HG03469 (cell line): ENCODE measurements at regions not wholly inside any gene's neighbourhood (a gene's known extent, or its start where the extent isn't known, plus 50 kb on each side); places are given as distances from the start of the nearest gene placed in this dataset.

Experiments used
- ATAC-seq: cut with Tn5 transposase; IDR thresholded peaks from one replicate; pipeline ENCODE4 v1.9.1; 2021; ENCODE audit warnings: mild to moderate bottlenecking, moderate library complexity, moderate number of reproducible peaks; ENCODE audit not compliant: unreplicated experiment

DNA sequence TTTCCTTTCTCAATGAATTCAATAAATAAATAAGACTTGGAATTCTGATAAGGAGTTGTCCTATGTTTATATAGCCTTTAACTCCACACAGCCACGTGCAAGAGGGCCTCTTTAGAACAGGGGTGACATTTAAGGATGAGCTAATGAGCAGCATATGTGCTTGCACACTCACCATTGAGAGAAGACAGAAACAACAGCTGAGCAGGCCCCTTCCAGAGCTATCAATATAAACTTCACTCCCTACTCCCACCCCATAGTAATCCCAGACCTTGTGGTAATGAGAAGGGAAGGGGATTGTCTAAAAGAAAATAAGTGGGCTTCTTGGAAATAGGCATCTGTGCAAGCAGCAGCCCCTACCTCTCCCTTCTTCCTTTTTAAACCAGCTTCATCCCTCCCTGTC, 176.0 kb downstream of the SEC16B start:
- no peak for ATAC-seq

- no peak for ATAC-seq
Observed at GRCh38 chr1:177790566-177790965, 179.3 kb downstream of the SEC16B start.

- ATAC-seq = no peak
Observed at GRCh38 chr1:177789956-177790355, 179.9 kb downstream of the SEC16B start.

DNA sequence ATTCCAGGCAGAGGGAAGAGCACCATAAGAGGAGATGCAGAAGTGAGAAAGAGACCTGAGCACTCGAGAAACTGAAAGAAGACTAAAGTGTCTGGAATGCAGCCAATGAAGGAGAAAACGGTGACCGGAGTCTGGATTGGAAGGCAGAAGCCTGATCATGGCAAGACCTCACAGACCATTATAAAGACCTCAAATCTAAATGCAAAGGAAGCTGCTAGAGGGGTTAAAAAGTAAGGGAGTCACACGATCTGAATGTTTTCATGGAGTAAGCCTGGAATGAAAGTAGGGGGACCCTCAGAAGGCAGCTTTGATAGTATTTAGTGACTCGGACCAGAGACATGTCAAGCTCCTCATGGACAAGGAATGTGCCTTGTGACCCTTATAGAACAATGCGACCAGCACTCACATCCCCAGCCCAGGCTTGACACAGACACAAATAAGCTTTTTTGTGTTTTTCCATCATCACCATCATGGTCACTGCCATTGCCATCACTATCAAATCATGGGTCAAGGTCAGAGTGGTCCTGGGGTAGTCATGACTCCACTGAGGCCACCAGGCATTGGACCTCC, 183.6 kb downstream of the SEC16B start:
- ATAC-seq = no peak

- no peak for ATAC-seq
Observed at GRCh38 chr1:177784936-177785335, 184.9 kb downstream of the SEC16B start.

DNA sequence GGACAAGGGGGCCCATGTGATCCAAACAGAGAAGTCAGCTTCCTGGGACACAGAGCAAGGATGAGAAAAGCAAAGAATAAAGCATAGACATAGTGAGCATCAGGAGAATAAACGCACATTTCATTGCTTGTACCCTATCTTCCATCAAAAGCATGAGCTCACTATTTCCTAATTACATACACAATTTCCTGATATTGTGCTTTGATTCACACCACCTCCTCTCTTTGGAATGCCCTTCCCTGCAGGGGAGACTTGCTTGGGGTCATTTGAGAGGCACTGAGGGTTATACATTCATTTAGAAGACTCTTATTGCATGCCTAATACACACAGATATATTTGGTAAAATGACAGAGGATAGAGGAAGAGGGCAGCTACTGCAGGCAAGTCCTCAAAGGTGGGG, 185.4 kb downstream of the SEC16B start:
- ATAC-seq = no peak

DNA sequence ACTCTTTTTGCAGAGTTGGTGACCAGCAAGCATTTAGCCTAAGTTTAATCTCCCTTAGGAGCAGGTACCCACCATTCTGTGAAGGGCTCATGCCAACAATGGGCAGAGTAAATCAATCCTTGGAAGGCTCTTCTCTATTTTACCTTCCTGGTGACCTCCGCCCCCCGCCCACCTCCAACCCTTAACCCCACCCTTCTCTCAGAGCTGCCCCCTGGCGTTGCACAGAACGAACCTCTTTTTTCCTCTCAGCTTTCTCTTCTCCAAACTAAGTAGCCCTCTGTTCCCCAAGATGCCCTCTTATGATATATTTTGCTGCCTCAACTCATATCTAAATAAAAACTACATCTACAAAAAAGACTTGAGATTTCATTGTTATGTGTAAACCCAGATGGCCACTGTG, 186.8 kb downstream of the SEC16B start:
- ATAC-seq = no peak

- no peak for ATAC-seq
Observed at GRCh38 chr1:177780096-177780700, 189.7 kb downstream of the SEC16B start.

- ATAC-seq = no peak
Observed at GRCh38 chr1:177779166-177779965, 190.5 kb downstream of the SEC16B start.

DNA sequence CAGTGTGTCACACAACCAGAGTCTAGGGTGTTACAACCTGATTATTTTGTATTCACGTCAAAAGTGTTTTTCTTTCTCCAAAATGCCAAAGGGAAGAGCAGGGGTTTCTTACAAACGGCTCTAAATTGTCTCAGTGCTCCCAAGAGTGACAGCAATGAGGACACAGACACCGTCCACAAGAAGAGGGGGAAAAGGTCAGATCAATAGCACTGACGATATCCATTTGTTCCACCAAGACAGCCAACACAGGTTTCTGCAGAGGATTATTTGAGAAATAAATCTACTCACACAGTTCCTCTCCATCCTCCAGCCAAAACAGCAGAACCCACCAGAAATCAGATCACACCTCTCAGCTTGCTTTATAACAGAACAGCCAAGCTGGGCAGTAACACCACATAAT, 193.9 kb downstream of the SEC16B start:
- ATAC-seq = no peak

DNA sequence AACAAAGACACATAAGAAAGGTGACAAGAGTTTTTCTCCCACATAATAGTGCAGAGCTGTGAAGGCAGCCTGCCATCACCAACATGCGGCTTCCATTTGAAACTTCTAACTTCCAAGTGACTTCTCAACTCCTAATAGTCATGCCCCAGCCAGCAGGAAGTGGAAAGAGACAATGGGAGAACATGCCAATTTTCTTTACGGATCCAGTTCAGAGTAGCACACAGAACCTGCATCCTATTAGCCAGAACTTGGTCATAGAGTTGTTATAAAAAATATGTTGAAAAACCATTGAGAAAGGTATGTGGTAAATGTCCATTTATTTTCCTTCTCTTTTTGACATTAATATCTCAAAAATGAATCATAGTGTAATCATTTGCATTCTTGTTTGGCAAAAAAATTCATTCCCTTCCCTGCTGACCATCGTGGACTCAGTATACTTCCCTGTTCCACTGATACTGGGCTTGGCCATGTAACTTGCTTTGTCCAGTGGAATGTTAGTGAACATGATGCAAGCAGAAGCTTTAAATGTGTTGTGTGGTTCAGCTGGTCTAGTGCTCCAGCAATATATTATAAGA, 197.4 kb downstream of the SEC16B start:
- ATAC-seq = no peak

DNA sequence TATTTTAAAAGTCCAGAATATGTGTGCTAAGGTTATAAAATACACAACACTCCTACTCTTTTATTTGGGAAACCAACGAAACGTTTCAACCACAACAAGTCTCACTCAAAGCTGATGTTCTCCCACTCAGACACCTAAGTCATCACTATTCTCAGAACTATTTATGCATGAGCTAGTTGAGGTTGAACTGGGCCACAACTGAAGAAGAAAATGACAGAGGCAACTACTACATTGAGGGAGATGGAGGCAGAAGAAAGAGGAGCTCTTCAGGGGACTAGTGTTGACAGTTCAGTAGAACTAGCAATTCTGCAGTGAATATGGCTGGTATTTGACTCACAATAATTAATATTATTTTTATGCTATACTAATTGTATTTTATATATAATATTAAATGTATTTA, 198.2 kb downstream of the SEC16B start:
- no peak for ATAC-seq

DNA sequence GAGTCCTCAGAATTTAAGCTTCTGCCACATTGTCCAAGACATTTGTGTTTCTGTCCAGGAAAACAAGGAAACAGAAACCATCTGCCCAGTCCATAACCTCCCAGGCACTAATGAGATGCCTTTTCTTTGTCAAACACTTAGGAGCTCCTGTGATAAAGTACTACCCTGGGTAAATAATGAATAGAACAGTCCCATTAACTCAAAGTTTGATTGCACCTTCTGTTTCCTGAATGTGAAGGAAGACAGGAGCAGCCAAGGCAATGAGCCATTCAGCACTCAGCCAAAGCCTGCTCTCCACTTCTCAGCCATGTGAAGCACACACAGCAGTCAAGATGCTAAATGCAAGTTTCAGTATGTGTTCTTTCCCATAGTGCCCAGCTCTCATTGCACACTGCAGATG, 199.8 kb downstream of the SEC16B start:
- no peak for ATAC-seq

GRCh38 chr1:177755851-177756560, 213.9 kb downstream of the SEC16B start:
- ATAC-seq = no peak

GRCh38 chr1:177754603-177755002, 215.3 kb downstream of the SEC16B start:
- no peak for ATAC-seq

DNA sequence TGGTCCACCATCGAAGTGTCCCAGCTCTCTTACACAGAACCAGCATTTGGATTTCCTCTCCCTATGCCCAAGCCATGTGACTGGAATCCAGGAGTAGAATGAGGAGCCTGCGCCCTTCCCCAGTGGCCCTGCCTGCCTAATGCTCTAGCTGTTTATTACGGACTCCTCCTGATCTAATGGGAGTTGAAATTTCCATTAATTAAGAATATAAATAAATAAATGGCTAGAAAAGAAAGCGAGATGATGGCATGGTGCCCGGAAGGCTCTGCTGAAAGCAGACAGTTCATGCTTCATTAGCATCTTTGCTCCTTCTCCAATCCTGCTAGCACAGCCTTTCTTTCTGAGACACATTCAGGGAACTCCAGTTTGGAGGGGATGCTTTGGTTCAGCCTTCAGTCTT, 216.2 kb downstream of the SEC16B start:
- no peak for ATAC-seq

DNA sequence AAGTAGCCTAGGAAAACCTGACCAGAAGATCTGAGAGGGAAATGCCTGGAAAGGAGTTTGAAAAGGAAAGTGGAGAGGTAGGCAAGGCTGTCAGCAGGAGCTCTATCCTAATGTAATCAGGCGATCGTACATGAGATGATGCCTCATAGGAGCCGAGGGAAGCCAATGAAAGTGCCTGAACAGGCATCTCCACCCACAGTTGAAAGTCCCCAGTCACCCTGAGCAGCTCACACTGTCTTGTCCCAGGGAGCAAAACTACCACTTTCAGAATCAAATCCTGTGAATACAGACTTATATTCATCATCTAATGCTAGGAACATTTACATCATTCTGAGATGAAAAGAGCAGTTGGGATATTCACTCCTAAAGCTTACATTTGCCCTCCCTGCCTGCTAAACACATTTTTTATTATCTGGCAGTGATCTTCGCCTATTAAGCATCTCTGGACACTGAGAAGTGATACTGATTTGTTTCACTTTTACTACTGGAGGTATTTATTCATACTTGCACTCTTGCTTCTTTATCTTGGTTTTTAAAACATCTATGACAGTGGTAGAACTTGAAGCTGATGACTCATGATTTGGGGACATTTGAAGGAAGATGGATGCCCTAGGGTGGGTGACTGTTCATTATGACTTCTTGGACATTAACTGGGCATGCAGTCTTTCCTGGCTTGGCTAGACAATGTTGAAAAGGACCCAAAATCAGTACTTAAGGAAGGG, 221.6 kb downstream of the SEC16B start:
- ATAC-seq = no peak

- no peak for ATAC-seq
Observed at GRCh38 chr1:177746155-177746554, 223.7 kb downstream of the SEC16B start.

- no peak for ATAC-seq
Observed at GRCh38 chr1:177744906-177745305, 225.0 kb downstream of the SEC16B start.

DNA sequence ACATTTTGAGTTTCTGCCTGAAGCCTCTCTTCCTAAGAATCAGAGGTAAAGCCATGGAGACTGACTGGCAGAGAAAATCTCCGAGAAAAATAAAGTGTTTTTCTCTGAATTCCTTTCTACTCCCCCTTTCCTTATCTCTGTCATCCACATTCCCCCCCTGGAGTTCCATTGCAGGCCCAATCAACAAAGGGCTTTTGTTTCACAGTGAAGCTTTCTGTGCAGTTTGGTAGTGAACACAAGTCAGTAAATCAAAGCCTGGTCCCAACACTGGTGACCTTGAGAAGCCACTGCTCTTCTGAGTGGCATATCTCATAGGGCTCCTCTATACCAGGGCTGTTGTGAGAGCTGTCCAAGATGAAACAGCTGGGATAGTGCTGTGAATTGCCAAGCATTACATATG, 228.4 kb downstream of the SEC16B start:
- no peak for ATAC-seq

DNA sequence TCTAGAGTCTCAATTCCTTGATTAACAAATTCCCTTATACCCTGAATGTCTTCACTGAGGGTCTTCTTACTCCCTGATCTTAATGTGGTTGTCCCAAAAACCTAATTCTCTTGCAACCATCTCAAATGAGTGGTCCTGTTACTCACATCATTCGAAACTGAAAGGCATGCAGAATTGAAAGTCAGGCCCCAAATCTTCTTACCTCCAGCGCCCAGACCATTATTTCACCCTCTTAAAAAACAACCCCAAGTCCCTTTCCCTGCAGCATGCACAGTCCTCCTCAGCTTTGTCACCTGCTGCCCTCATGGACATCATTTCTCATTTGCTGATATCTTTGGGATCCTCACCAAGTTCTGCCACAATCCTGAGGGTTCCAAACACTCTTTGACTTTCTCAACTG, 230.1 kb downstream of the SEC16B start:
- no peak for ATAC-seq
